HG03045 (cell line): ENCODE measurements at regions not wholly inside any gene's neighbourhood (a gene's known extent, or its start where the extent isn't known, plus 50 kb on each side); places are given as distances from the start of the nearest gene placed in this dataset.
"Not testable (repeated sequence)": the region's sequence is repeated elsewhere in the genome, so short reads cannot be mapped to it uniquely, and the experiment has no call there.

ENCODE experiments used
- ATAC-seq: cut with Tn5 transposase; IDR thresholded peaks from one replicate; pipeline ENCODE4 v1.9.1; 2021; ENCODE audit warnings: mild to moderate bottlenecking, moderate library complexity; ENCODE audit not compliant: unreplicated experiment

GRCh38 chr7:138169441-138169851 is 93.2 kb downstream of the AKR1D1 start:
- no peak for ATAC-seq

GRCh38 chr7:138170298-138170697 is 94.0 kb downstream of the AKR1D1 start:
- ATAC-seq, result no peak

- peak; percentile 95 for ATAC-seq
These were observed 94.9 kb downstream of the AKR1D1 start for GRCh38 chr7:138170959-138171703.

GRCh38 chr7:138173548-138173947 is 97.3 kb downstream of the AKR1D1 start:
- ATAC-seq, result no peak

GRCh38 chr7:138176060-138176459 is 99.8 kb downstream of the AKR1D1 start:
- no peak for ATAC-seq

- ATAC-seq, result no peak
These were observed 107.9 kb downstream of the AKR1D1 start for GRCh38 chr7:138184191-138184590.

GRCh38 chr7:138185132-138185908 is 109.1 kb downstream of the AKR1D1 start:
- no peak for ATAC-seq

GRCh38 chr7:138186951-138187351 is 110.7 kb downstream of the AKR1D1 start:
- ATAC-seq, result no peak

GRCh38 chr7:138188290-138188858 is 112.1 kb downstream of the AKR1D1 start:
- ATAC-seq, result no peak

- no peak for ATAC-seq
These were observed 118.3 kb downstream of the AKR1D1 start for GRCh38 chr7:138194567-138194966.

GRCh38 chr7:138195151-138195571 is 118.9 kb downstream of the AKR1D1 start:
- ATAC-seq, result no peak

- ATAC-seq, result not testable (repeated sequence)
These were observed 120.3 kb downstream of the AKR1D1 start for GRCh38 chr7:138196503-138196946.

GRCh38 chr7:138196971-138197896 is 121.0 kb downstream of the AKR1D1 start:
- no peak for ATAC-seq

GRCh38 chr7:138204285-138204981 is 128.2 kb downstream of the AKR1D1 start:
- no peak for ATAC-seq

- ATAC-seq, result no peak
These were observed 128.7 kb downstream of the AKR1D1 start for GRCh38 chr7:138204982-138205298.

- ATAC-seq, result no peak
These were observed 129.4 kb downstream of the AKR1D1 start for GRCh38 chr7:138205614-138206150.

- no peak for ATAC-seq
These were observed 131.3 kb downstream of the AKR1D1 start for GRCh38 chr7:138207555-138207971.

GRCh38 chr7:138208142-138208570 is 131.9 kb downstream of the AKR1D1 start:
- no peak for ATAC-seq

- ATAC-seq, result no peak
These were observed 132.6 kb downstream of the AKR1D1 start for GRCh38 chr7:138208864-138209263.

- ATAC-seq, result no peak
These were observed 136.1 kb downstream of the AKR1D1 start for GRCh38 chr7:138212314-138212713.
